ENCODE measurements at regions not wholly inside any gene's neighbourhood (a gene's known extent, or its start where the extent isn't known, plus 50 kb on each side); places are given as distances from the start of the nearest gene placed in this dataset.

- no peaks in the 10 kb centered on the region for H3K27me3 ChIP-seq (ENCODE audit: insufficient read depth, low read length)
- H3K9me3 ChIP-seq (ENCODE audit: low read depth, low read length), result no peaks in the 10 kb centered on the region
- H3K4me2 ChIP-seq (ENCODE audit: insufficient read depth, low read length), result no peak overlapping the region
- H3K36me3 ChIP-seq (ENCODE audit: insufficient read depth, low read length), result no peaks in the 10 kb centered on the region
- H2AFZ ChIP-seq (ENCODE audit: low read length), result no peak overlapping the region
- peak overlapping the region; percentile 24 for H3K27ac ChIP-seq (ENCODE audit: low read depth, low read length)
- H3K4me1 ChIP-seq (ENCODE audit: insufficient read depth, low read length), result peaks cover 39% of the 10 kb centered on the region
- H4K20me1 ChIP-seq (ENCODE audit: insufficient read depth, low read length), result no peaks in the 10 kb centered on the region
- no peaks in the 10 kb centered on the region for H3K79me2 ChIP-seq (ENCODE audit: insufficient read depth, low read length)
- no peak overlapping the region for H3K4me3 ChIP-seq (ENCODE audit: insufficient read depth, low read length)
- DNase-seq (ENCODE audit: insufficient read length, low spot score, missing footprints), result no peak
- TF ChIP-seq CTCF (IDR thresholded peaks at IDR 0.05; ENCODE audit: extremely low read depth, low read depth, low read length), result no peak
These were observed 529.3 kb downstream of the BNC2 start for GRCh38 chr9:16341177-16341576.

- H3K4me2 ChIP-seq (ENCODE audit: insufficient read depth, low read length), result no peak overlapping the region
- no peak overlapping the region for H3K27ac ChIP-seq (ENCODE audit: low read depth, low read length)
- H3K36me3 ChIP-seq (ENCODE audit: insufficient read depth, low read length), result no peaks in the 10 kb centered on the region
- H3K4me3 ChIP-seq (ENCODE audit: insufficient read depth, low read length), result no peak overlapping the region
- H2AFZ ChIP-seq (ENCODE audit: low read length), result no peak overlapping the region
- H3K27me3 ChIP-seq (ENCODE audit: insufficient read depth, low read length), result no peaks in the 10 kb centered on the region
- H3K4me1 ChIP-seq (ENCODE audit: insufficient read depth, low read length), result peaks cover 28% of the 10 kb centered on the region
- H4K20me1 ChIP-seq (ENCODE audit: insufficient read depth, low read length), result no peaks in the 10 kb centered on the region
- no peaks in the 10 kb centered on the region for H3K79me2 ChIP-seq (ENCODE audit: insufficient read depth, low read length)
- DNase-seq (ENCODE audit: insufficient read length, low spot score, missing footprints), result no peak
- TF ChIP-seq CTCF (IDR thresholded peaks at IDR 0.05; ENCODE audit: extremely low read depth, low read depth, low read length), result no peak
- H3K9me3 ChIP-seq (ENCODE audit: low read depth, low read length), result no peaks in the 10 kb centered on the region
These were observed 528.0 kb downstream of the BNC2 start for GRCh38 chr9:16342246-16343020.

- peak overlapping the region; percentile 86 for H3K27ac ChIP-seq (ENCODE audit: low read depth, low read length)
These were observed 526.9 kb downstream of the BNC2 start for GRCh38 chr9:16343249-16344237.

More at GRCh38 chr9:16343249-16344237, 526.9 kb downstream of the BNC2 start:
- Histone ChIP-seq H3K36me3 (ENCODE audit: insufficient read depth, low read length) (no peaks in the 10 kb centered on the region), H3K79me2 (ENCODE audit: insufficient read depth, low read length) (no peaks in the 10 kb centered on the region), H3K4me1 (ENCODE audit: insufficient read depth, low read length) (peaks cover 20% of the 10 kb centered on the region), H2AFZ (ENCODE audit: low read length) (peak overlapping the region; percentile 64), H4K20me1 (ENCODE audit: insufficient read depth, low read length) (no peaks in the 10 kb centered on the region), H3K9me3 (ENCODE audit: low read depth, low read length) (no peaks in the 10 kb centered on the region), H3K4me3 (ENCODE audit: insufficient read depth, low read length) (no peak overlapping the region), H3K27me3 (ENCODE audit: insufficient read depth, low read length) (no peaks in the 10 kb centered on the region), H3K4me2 (ENCODE audit: insufficient read depth, low read length) (peak overlapping the region; percentile 12)
- TF ChIP-seq CTCF (IDR thresholded peaks at IDR 0.05; ENCODE audit: extremely low read depth, low read depth, low read length), result no peak
- DNase-seq (ENCODE audit: insufficient read length, low spot score, missing footprints), result no peak

All from osteoblast (primary cell).